Calu3 (cell line): ENCODE measurements at regions not wholly inside any gene's neighbourhood (a gene's known extent, or its start where the extent isn't known, plus 50 kb on each side); places are given as distances from the start of the nearest gene placed in this dataset.

ENCODE experiments used
- BruUV-seq: library from RNA; stranded (reverse); fragments of 400-500 nt; replicated peaks from 2 replicates; lab custom pipeline; 2021; lab: Mats Ljungman, UMichigan
- CTCF ChIA-PET: fragments of 300-600 bp; sonication (Branson Sonifier 250); formaldehyde crosslinking; loops from one replicate; lab custom pipeline; 2022; ENCODE audit warnings: antibody characterized with exemption; lab: Charles Lee
- DNase-seq: peaks from one replicate; pipeline ENCODE4 v3.0.0; 2022
- H3K27ac Mint-ChIP-seq: one replicate; pipeline ENCODE4 v1.8.0; 2022; ENCODE audit warnings: mixed read lengths; ENCODE audit not compliant: unreplicated experiment
- H3K27me3 Mint-ChIP-seq: one replicate; pipeline ENCODE4 v1.8.0; 2022; ENCODE audit warnings: mixed read lengths; ENCODE audit not compliant: unreplicated experiment
- H3K36me3 Mint-ChIP-seq: one replicate; pipeline ENCODE4 v1.8.0; 2022; ENCODE audit warnings: mild to moderate bottlenecking, moderate library complexity, mixed read lengths; ENCODE audit not compliant: insufficient read depth, unreplicated experiment
- H3K4me1 Mint-ChIP-seq: one replicate; pipeline ENCODE4 v1.8.0; 2022; ENCODE audit warnings: mild to moderate bottlenecking, low read depth, mixed read lengths; ENCODE audit not compliant: unreplicated experiment
- H3K4me3 Mint-ChIP-seq: one replicate; pipeline ENCODE4 v1.8.0; 2022; ENCODE audit warnings: mild to moderate bottlenecking, low read depth, moderate library complexity, mixed read lengths; ENCODE audit not compliant: unreplicated experiment
- H3K9me3 Mint-ChIP-seq: one replicate; pipeline ENCODE4 v1.8.0; 2022; ENCODE audit warnings: low read depth, mixed read lengths; ENCODE audit not compliant: unreplicated experiment
- intact Hi-C: fragments of 100-400 bp; cut with micrococcal nuclease; formaldehyde crosslinking; loops from one replicate; pipeline ENCODE4 v1.10.0; 2022; ENCODE audit not compliant: unreplicated experiment
- TF ChIP-seq, protein P1 (sequence below): fragments of 200-600 bp; IDR thresholded peaks from one replicate; pipeline ENCODE4 v1.8.0; 2022; ENCODE audit warnings: antibody characterized with exemption; ENCODE audit not compliant: unreplicated experiment

GRCh38 chr13:38147050-38147449, 202.6 kb upstream of the UFM1 start:
- H3K9me3 Mint-ChIP-seq, result no peaks in the 10 kb centered on the region
- BruUV-seq, result no TSS peak
- H3K27me3 Mint-ChIP-seq, result no peaks in the 10 kb centered on the region
- no peaks in the 10 kb centered on the region for H3K36me3 Mint-ChIP-seq
- H3K27ac Mint-ChIP-seq, result no peak overlapping the region
- H3K4me1 Mint-ChIP-seq, result no peaks in the 10 kb centered on the region
- TF ChIP-seq, protein P1, sequence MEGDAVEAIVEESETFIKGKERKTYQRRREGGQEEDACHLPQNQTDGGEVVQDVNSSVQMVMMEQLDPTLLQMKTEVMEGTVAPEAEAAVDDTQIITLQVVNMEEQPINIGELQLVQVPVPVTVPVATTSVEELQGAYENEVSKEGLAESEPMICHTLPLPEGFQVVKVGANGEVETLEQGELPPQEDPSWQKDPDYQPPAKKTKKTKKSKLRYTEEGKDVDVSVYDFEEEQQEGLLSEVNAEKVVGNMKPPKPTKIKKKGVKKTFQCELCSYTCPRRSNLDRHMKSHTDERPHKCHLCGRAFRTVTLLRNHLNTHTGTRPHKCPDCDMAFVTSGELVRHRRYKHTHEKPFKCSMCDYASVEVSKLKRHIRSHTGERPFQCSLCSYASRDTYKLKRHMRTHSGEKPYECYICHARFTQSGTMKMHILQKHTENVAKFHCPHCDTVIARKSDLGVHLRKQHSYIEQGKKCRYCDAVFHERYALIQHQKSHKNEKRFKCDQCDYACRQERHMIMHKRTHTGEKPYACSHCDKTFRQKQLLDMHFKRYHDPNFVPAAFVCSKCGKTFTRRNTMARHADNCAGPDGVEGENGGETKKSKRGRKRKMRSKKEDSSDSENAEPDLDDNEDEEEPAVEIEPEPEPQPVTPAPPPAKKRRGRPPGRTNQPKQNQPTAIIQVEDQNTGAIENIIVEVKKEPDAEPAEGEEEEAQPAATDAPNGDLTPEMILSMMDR, result no peak
- no peak for DNase-seq
- CTCF ChIA-PET, result no interaction called here
- intact Hi-C loops, result no loop called here
- no peak overlapping the region for H3K4me3 Mint-ChIP-seq

DNA sequence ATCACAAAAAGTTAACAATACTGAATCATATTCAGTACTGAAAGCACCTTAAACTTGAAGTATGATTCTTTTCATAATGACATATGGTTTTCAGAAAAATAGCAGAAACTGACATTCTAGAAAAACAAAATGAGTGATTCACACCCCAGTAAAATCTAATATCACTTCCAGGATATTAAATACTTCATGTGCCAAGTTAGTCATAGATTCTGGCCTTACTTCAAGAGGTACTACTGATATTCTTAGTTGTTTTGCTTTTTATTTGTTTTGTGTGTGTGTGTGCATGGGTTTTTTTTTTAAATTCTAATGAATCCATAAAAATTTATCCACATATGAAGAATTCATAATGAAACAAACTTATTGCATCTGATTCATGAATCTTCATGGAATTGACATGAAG, 207.9 kb upstream of the UFM1 start:
- BruUV-seq, result no TSS peak
- H3K27me3 Mint-ChIP-seq, result no peaks in the 10 kb centered on the region
- H3K4me1 Mint-ChIP-seq, result no peaks in the 10 kb centered on the region
- no peaks in the 10 kb centered on the region for H3K36me3 Mint-ChIP-seq
- intact Hi-C loops, result no loop called here
- no peaks in the 10 kb centered on the region for H3K9me3 Mint-ChIP-seq
- DNase-seq, result no peak
- H3K4me3 Mint-ChIP-seq, result no peak overlapping the region
- TF ChIP-seq, protein P1, result no peak
- CTCF ChIA-PET, result no interaction called here
- no peak overlapping the region for H3K27ac Mint-ChIP-seq

DNA sequence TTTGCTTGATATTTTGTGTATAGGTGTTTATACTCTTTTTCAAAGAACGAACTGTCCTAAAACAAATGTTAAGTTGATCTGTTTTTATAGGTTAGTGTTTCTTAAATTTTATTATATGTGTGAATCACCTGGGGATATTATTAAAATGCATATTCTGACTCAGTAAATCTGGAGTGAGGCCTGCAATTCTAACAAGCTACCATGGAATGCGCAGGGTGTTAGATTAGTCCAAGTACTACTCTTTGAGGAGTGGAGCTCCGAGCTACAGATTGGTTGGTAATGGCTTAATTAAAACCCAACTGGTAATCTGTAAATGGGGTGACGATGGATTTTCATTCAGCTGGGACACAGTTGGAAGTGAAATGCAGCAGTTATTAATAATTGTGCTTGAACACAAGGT, 214.1 kb upstream of the UFM1 start:
- Mint-ChIP-seq H3K4me3 (no peak overlapping the region), H3K36me3 (no peaks in the 10 kb centered on the region), H3K4me1 (no peaks in the 10 kb centered on the region), H3K9me3 (no peaks in the 10 kb centered on the region), H3K27ac (no peak overlapping the region), H3K27me3 (no peaks in the 10 kb centered on the region)
- no peak for DNase-seq
- BruUV-seq, result no TSS peak
- TF ChIP-seq, protein P1, result no peak
- CTCF ChIA-PET, result interaction anchor here (0.6 kb wide), 1 partner anchor 105 kb away, joined by 3 read pairs; no protein-coding TSS in a partner anchor
- intact Hi-C loops, result no loop called here

- no peaks in the 10 kb centered on the region for H3K4me1 Mint-ChIP-seq
- no peaks in the 10 kb centered on the region for H3K9me3 Mint-ChIP-seq
- no peaks in the 10 kb centered on the region for H3K27me3 Mint-ChIP-seq
- no peaks in the 10 kb centered on the region for H3K36me3 Mint-ChIP-seq
- H3K27ac Mint-ChIP-seq, result no peak overlapping the region
- no TSS peak for BruUV-seq
- no peak for DNase-seq
- CTCF ChIA-PET, result no interaction called here
- TF ChIP-seq, protein P1, result no peak
- H3K4me3 Mint-ChIP-seq, result no peak overlapping the region
- intact Hi-C loops, result no loop called here
Measured at GRCh38 chr13:38121267-38121666, 228.4 kb upstream of the UFM1 start.
